Omental fat pad (tissue), 3 donors: ENCODE measurements at regions not wholly inside any gene's neighbourhood (a gene's known extent, or its start where the extent isn't known, plus 50 kb on each side); places are given as distances from the start of the nearest gene placed in this dataset.

Experiments used
- ATAC-seq: fragments of 150-250 bp; one replicate; pipeline ENCODE4 v1.9.1; 2016; ENCODE audit warnings: mild to moderate bottlenecking, moderate library complexity; ENCODE audit not compliant: low FRiP score
- DNase-seq: peaks from one replicate; pipeline ENCODE4 v3.0.0-alpha.2; 2019; ENCODE audit warnings: low spot score
- CTCF ChIP-seq, 3 donors: fragments of 450-650 bp; IDR thresholded peaks; one replicate each; pipeline ENCODE4 v1.5.1; 2016 to 2017; ENCODE audit warnings: antibody characterized with exemption in 3 of 3, mild to moderate bottlenecking in 3 of 3, moderate library complexity in 2 of 3

- ATAC-seq: no peak
- no peak for DNase-seq
- TF ChIP-seq CTCF (IDR thresholded peaks at IDR 0.05): no peak
Measured at GRCh38 chr5:56698463-56699381, 116.6 kb upstream of the MAP3K1 start.

DNA sequence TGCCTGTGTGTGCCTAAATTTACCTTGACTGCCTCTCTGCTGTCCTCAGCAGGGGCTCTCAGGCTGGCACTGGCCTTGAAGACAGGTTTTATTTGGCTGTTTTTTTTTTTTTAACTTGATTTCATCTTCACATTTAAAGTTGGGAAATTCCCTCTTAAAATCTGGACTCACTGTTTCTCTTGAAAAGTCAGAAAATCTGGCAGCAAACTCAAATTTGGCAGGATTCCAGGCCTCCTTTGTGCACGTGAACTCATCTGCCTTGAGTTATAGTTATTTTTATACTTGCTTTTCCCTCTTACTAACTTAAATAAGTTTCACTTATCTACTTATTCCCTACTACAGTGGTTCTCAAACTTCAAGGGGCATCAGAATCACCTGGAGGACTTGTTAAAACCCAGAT is 118.4 kb upstream of the MAP3K1 start:
- TF ChIP-seq CTCF (IDR thresholded peaks at IDR 0.05): no peak
- no peak for ATAC-seq
- DNase-seq: no peak

DNA sequence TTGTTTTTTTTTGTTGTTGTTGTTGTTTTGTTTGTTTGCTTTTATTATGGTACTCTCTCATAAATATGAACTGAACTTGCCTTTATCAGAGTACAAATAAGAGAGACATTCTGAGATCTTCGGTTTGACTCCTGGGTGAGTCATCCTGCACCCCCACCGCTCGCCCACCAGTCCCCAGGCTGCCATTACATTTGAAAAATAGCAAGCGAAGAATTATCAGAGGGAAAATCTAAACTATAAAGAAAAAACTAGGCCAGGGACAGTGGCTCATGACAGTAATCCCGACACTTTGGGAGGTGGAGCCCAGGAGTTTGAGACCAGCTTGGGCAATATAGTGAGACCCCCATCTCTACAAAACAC is 122.1 kb upstream of the MAP3K1 start:
- DNase-seq (no peak), ATAC-seq (no peak)
- TF ChIP-seq CTCF (IDR thresholded peaks at IDR 0.05): no peak

GRCh38 chr5:56692359-56693219 is 122.8 kb upstream of the MAP3K1 start:
- no peak for TF ChIP-seq CTCF (IDR thresholded peaks at IDR 0.05)
- DNase-seq: no peak
- no peak for ATAC-seq

- DNase-seq: no peak
- TF ChIP-seq CTCF (IDR thresholded peaks at IDR 0.05): no peak
- no peak for ATAC-seq
Measured at GRCh38 chr5:56688402-56688801, 126.9 kb upstream of the MAP3K1 start.

DNA sequence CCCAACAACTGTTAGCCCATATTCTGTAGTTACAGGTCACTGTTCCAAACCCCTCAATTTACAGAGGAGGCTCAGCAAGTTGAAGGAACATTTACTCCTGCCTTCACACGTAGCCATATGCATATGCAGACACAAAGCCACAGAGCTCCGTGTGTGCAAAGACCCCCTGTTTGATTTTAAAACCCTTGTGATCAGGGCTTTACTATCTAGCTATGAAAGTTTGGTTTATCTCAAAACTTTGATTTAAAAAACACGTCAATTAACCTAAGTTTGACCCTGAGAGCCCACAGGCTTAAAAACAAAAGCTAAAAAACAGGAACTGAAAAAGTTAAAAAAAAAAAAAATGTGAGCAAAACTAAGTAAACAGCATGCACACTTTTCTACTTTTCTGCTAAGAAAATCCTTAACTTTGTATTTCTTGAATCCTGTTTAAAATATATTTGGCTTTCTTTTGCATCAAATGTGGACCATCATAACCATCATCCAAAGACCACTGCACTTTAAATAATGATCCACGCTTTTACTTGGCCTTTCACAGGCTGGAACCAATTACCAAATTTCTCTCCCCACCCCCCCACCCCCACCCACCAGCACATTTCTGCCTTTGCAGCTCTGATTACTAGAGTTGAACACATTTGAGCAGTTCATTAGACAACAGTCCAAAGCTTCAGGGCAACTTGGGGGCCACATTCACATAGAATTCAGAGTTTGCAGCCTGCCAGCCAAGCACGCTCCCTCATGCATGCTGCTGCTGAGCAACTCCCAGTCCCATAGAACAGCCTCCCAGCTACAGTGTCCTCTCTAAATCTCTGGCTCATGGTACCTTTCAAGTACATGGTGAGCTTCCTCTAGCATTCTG is 128.8 kb upstream of the MAP3K1 start:
- DNase-seq (no peak), ATAC-seq (no peak)
- no peak for TF ChIP-seq CTCF (IDR thresholded peaks at IDR 0.05)
